Suprapubic skin (tissue), 3 donors: ENCODE measurements at regions not wholly inside any gene's neighbourhood (a gene's known extent, or its start where the extent isn't known, plus 50 kb on each side); places are given as distances from the start of the nearest gene placed in this dataset.

Experiments
- POLR2A ChIP-seq, 2 donors: fragments of 450-650 bp; IDR thresholded peaks; one replicate each; pipeline ENCODE4 v1.6.1; 2017; ENCODE audit warnings: antibody characterized with exemption in 2 of 2, mild to moderate bottlenecking in 2 of 2, moderate library complexity in 2 of 2
- TF ChIP-seq, protein P1 (sequence below), 2 donors: fragments of 200-600 bp in 1 of 2; fragments of 450-650 bp in 1 of 2; sonication (generic) in 1 of 2; IDR thresholded peaks; one replicate each; pipeline ENCODE4 v1.5.1; 2016 to 2019; ENCODE audit warnings: antibody characterized with exemption in 2 of 2, mild to moderate bottlenecking in 1 of 2, moderate library complexity in 1 of 2

DNA sequence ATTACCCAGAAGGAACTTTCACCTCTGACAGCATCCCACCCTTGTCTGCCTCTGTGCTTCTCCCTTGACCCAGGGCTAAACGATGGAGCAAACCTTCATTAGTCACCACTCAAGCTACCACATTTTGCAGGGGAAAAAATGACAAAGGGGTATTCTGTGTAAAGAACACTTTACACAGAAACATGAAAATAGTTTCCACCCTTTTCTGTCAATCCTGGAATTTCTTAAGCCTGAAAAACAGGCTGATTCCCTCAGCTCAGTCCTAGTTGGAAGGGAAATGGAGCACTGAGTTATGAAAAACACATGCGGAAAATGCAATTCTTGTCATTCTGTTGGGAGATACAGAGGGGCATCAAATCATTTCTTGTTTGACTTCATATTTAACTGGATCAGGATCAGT is 175.0 kb upstream of the HNRNPA3 start:
- TF ChIP-seq POLR2A (IDR thresholded peaks at IDR 0.05): no peak
- TF ChIP-seq, protein P1, sequence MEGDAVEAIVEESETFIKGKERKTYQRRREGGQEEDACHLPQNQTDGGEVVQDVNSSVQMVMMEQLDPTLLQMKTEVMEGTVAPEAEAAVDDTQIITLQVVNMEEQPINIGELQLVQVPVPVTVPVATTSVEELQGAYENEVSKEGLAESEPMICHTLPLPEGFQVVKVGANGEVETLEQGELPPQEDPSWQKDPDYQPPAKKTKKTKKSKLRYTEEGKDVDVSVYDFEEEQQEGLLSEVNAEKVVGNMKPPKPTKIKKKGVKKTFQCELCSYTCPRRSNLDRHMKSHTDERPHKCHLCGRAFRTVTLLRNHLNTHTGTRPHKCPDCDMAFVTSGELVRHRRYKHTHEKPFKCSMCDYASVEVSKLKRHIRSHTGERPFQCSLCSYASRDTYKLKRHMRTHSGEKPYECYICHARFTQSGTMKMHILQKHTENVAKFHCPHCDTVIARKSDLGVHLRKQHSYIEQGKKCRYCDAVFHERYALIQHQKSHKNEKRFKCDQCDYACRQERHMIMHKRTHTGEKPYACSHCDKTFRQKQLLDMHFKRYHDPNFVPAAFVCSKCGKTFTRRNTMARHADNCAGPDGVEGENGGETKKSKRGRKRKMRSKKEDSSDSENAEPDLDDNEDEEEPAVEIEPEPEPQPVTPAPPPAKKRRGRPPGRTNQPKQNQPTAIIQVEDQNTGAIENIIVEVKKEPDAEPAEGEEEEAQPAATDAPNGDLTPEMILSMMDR (IDR thresholded peaks at IDR 0.05): no peak
